Bronchial epithelial cell (primary cell): ENCODE measurements at regions not wholly inside any gene's neighbourhood (a gene's known extent, or its start where the extent isn't known, plus 50 kb on each side); places are given as distances from the start of the nearest gene placed in this dataset.

Source experiments
- DNase-seq: peaks from one replicate; pipeline ENCODE4 v3.0.0-alpha.2; 2010; ENCODE audit warnings: low read depth
- FAIRE-seq: peaks from 2 replicates; lab custom pipeline; 2011; peaks lifted over from hg19 to GRCh38; lab: Jason Lieb, UNC
- H3K27me3 ChIP-seq: 2 replicates; pipeline ENCODE4 v1.5.1; 2011; ENCODE audit warnings: low read length; ENCODE audit not compliant: control insufficient read depth, insufficient read depth
- H3K36me3 ChIP-seq: 2 replicates; pipeline ENCODE4 v1.5.1; 2011; ENCODE audit warnings: low read length; ENCODE audit not compliant: control insufficient read depth, insufficient read depth
- H3K4me3 ChIP-seq: 2 replicates; pipeline ENCODE4 v1.5.1; 2011; ENCODE audit warnings: mild to moderate bottlenecking, low read depth, low read length, control low read depth
- CTCF ChIP-seq: IDR thresholded peaks from 2 replicates; pipeline ENCODE4 v1.5.1; 2011; ENCODE audit warnings: mild to moderate bottlenecking, moderate library complexity, low read length, control low read depth, inconsistent platforms; ENCODE audit not compliant: insufficient read depth, severe bottlenecking

DNA sequence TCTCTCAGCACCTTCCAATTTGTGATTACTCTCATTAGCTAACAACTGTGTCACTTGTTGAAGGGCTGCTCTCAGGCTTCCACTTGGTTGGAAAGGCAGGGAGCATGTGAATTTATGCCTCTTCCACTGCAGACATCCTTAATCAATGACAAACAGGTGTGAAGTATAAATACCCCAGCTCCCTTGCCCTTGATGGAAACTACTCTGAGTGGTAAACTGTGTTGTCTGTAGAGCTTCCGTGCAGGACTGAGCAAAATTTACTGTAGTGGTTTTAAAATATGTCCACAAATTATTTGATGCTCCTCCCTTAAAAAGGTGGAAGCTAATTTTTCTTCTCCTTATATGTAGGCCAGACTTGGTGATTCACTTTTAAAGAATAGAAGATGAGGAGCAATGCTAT, 253.0 kb upstream of the TBX18 start:
- no peaks in the 10 kb centered on the region for H3K36me3 ChIP-seq
- no peak overlapping the region for H3K4me3 ChIP-seq
- H3K27me3 ChIP-seq, result no peaks in the 10 kb centered on the region
- DNase-seq (no peak), FAIRE-seq (no peak)
- TF ChIP-seq CTCF, result no peak

DNA sequence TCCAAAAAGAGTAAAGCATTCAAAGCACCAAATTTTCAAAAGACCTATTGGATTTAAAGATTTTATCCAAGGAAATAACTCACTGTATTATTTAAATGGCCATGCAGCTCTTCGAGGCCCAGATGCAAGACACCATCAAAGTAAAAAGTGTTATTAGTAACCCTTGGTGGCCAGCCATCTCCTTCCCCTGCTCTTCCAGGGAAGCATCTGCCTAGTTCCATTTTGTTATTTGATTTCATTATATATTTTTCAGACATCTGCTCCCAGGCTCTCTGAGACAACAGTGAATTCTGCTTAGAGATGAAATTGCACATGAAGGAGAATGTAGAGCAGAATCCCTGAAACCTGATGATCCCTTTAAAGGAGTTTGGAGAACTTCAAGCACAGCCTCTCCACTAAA, 252.3 kb upstream of the TBX18 start:
- DNase-seq (no peak), FAIRE-seq (no peak)
- TF ChIP-seq CTCF, result no peak
- Histone ChIP-seq H3K27me3 (no peaks in the 10 kb centered on the region), H3K36me3 (no peaks in the 10 kb centered on the region), H3K4me3 (no peak overlapping the region)

GRCh38 chr6:85015396-85015990, 251.1 kb upstream of the TBX18 start:
- DNase-seq, result peak; percentile 46
- Histone ChIP-seq H3K36me3 (no peaks in the 10 kb centered on the region), H3K27me3 (no peaks in the 10 kb centered on the region), H3K4me3 (no peak overlapping the region)
- FAIRE-seq, result no peak
- TF ChIP-seq CTCF, result peak; percentile 82

- no peak for TF ChIP-seq CTCF
Measured at GRCh38 chr6:85010865-85011264, 246.5 kb upstream of the TBX18 start.

DNA sequence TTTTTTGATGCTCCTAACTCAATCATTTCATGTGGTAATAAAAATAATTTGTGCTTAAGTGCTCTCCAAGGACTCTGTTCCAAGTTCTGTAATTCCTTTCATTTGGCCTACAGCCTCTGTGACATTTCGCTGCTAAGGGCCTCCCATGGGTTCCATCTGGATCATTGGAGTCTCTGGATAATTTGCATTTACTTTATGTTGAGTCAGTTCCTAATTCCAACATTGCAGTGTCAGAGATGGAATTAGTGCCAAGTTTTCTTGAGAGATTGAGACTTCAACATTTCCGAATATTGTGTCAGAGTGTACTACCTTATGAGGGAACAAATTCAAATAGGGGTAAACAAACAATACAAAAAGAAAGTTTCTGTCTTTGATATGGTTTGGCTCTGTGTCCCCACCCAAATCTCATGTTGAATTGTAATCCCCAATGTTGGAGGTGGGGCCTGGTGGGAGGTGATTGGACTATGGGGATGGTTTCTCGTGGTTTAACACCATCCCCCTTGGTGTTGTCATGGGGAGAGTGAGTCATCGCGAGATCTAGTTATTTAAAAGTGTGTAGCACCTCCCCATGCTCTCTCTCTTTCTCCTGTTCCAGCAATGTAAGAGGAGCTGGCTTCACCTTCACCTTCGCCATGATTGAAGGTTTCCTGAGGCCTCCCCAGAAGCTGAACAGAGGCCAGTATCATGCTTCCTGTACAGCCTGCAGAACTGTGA, 244.1 kb upstream of the TBX18 start:
- peak; percentile 55 for DNase-seq
- no peak for TF ChIP-seq CTCF
- Histone ChIP-seq H3K36me3 (no peaks in the 10 kb centered on the region), H3K27me3 (no peaks in the 10 kb centered on the region), H3K4me3 (no peak overlapping the region)
- FAIRE-seq, result no peak

More at GRCh38 chr6:85010865-85011264, 246.5 kb upstream of the TBX18 start:
- Histone ChIP-seq H3K4me3 (no peak overlapping the region), H3K27me3 (no peaks in the 10 kb centered on the region), H3K36me3 (no peaks in the 10 kb centered on the region)
- FAIRE-seq (no peak), DNase-seq (no peak)
